RKO (cell line): ENCODE measurements at regions not wholly inside any gene's neighbourhood (a gene's known extent, or its start where the extent isn't known, plus 50 kb on each side); places are given as distances from the start of the nearest gene placed in this dataset.

Experiments
- DNase-seq: peaks from one replicate; pipeline ENCODE4 v3.0.0-alpha.2; 2016; ENCODE audit warnings: low spot score

GRCh38 chr13:47067306-47067705 lies 170.5 kb upstream of the HTR2A start:
- no peak for DNase-seq

GRCh38 chr13:47066226-47066625 lies 169.4 kb upstream of the HTR2A start:
- no peak for DNase-seq

- DNase-seq: no peak
Measured at GRCh38 chr13:47064381-47064780, 167.5 kb upstream of the HTR2A start.

- DNase-seq: no peak
Measured at GRCh38 chr13:47049276-47049989, 152.6 kb upstream of the HTR2A start.

GRCh38 chr13:47046706-47047105 lies 149.9 kb upstream of the HTR2A start:
- DNase-seq: no peak

GRCh38 chr13:47044842-47045241 lies 148.0 kb upstream of the HTR2A start:
- DNase-seq: no peak

GRCh38 chr13:47039106-47039505 lies 142.3 kb upstream of the HTR2A start:
- no peak for DNase-seq

- DNase-seq: no peak
Measured at GRCh38 chr13:47038188-47038587, 141.3 kb upstream of the HTR2A start.

GRCh38 chr13:47036294-47037008 lies 139.6 kb upstream of the HTR2A start:
- no peak for DNase-seq

GRCh38 chr13:47033216-47033615 lies 136.4 kb upstream of the HTR2A start:
- no peak for DNase-seq

- no peak for DNase-seq
Measured at GRCh38 chr13:47027780-47028437, 131.1 kb upstream of the HTR2A start.

- DNase-seq: no peak
Measured at GRCh38 chr13:47025791-47026447, 129.1 kb upstream of the HTR2A start.

GRCh38 chr13:47019977-47020376 lies 123.1 kb upstream of the HTR2A start:
- DNase-seq: no peak

- DNase-seq: no peak
Measured at GRCh38 chr13:47017476-47017875, 120.6 kb upstream of the HTR2A start.

GRCh38 chr13:47008318-47008717 lies 111.5 kb upstream of the HTR2A start:
- DNase-seq: no peak

GRCh38 chr13:47005756-47006414 lies 109.0 kb upstream of the HTR2A start:
- DNase-seq: no peak

- no peak for DNase-seq
Measured at GRCh38 chr13:47004540-47004939, 107.7 kb upstream of the HTR2A start.

GRCh38 chr13:47004027-47004426 lies 107.2 kb upstream of the HTR2A start:
- no peak for DNase-seq

GRCh38 chr13:47000165-47000564 lies 103.3 kb upstream of the HTR2A start:
- no peak for DNase-seq

- DNase-seq: no peak
Measured at GRCh38 chr13:46996316-46997030, 99.6 kb upstream of the HTR2A start.

GRCh38 chr13:46995874-46996273 lies 99.0 kb upstream of the HTR2A start:
- no peak for DNase-seq
